NCI-H2227 (cell line): ENCODE measurements at regions not wholly inside any gene's neighbourhood (a gene's known extent, or its start where the extent isn't known, plus 50 kb on each side); places are given as distances from the start of the nearest gene placed in this dataset.

Experiments used
- DNase-seq: peaks from one replicate; lab custom pipeline; 2025; ENCODE audit not compliant: unreplicated experiment; lab: John Stamatoyannopoulos, UW

DNA sequence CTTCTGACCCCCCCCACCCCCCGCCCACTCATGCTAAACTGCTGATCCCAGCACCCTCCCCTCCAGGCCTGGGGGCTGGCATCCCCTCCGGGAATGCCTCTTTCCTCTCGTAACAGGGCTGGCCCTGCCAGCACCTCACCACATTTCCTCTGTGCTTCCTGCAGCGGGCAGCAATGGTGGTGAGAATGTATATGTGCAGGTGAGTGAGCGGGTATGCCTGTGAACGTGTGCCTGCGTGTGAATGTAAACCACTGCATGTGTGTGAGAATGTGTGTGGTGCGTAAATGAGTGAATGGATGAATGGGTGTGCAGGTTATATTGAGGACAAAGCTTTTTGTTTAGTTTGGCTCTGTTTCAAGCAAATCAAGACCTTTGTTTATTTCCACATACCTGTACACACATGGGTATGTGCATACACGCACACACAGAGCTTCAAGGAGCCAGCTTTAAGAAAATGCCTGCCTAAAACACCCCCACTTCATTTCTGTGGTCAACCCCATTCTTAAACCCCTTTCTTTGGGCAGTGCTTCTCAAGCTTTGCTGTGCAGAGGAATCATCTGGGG lies 95.7 kb upstream of the SHB start:
- no peak for DNase-seq

DNA sequence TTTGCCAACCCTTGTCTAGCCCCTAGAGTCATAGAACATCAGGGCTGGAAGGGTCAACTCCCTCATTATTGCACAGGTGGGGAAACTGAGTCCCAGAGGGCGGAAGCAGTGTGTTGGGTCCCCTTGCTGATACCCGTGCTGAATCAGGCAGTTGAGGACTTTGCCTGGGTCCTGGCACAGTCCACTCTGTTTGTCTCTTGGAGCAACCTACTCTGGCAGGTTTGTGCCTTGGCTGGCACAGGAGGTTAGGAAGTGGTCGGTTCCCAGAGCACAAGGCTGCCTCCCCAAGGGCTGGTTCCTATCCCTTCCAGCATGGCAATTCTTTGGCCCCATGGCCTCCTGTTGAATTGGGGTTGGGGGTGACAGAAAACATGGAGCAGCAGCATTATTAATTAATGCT lies 94.5 kb upstream of the SHB start:
- DNase-seq, result no peak

DNA sequence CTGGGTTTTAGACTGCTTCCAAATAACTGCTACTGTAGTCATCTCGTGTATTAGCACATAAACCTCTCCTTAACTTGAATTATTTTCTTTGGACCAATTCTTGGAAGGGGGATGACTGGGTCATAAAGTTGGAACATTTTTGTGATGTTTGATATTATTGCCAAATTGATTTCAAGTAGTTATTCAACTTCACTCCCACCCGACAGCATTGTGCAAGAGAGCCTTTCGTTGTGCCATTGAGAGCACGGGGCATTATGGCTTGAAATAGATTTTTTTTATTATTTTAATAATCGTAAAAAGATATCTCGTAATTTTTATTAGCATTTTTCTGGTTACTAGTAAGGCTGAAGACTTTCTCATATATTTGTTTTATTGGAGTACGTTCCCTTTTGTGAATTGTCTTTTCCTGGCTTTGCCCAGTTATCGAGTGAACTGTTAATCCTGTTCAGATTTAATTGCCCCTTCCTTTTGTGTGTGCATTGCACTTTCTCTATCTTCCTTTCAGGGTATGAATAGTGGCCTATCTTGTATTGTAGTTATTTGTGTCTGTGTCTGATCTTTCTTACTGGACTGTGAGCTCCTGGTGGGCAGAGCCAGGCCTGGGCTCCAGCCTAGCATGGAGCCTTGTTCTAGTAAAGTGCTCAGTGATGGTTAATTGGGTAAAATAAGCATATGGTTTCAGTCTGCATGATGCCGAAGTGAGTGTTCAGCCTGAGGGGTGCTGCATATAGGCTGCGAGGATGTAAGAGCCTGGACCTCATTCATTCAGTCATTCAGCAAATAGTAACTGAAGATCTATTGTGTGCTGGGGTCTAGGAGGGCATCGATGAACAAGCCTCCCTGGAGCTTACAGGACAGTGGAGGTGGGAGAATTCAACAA lies 93.5 kb upstream of the SHB start:
- no peak for DNase-seq

DNA sequence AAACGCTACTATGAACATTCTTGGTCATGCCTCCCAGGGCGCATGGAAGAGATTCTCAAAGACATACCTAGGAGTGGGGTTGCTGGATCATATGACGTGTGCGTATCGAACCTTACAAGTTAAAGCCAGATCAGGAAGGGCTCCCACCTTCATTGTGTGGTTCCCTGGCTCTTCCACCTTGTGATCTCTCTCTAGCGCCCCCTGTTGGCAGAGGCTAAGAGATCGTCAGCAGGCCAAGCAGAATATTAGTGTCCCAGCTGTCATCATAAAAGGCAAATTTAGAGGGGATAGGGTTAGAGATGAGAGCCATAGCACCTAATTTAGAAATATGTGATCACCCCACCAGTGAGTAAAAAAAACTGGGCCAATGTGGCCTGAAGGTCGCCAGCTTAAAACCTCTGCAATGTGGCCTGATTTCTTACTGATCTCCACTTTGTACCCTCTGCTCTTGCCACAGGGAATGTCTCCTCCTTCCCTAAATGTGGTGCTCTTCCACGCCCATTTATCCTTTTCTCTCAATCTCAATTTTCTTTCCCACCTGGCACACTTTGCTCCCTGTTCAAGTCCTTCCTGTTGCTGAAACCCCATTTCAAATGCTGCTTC lies 91.7 kb upstream of the SHB start:
- peak; percentile 19 for DNase-seq

DNA sequence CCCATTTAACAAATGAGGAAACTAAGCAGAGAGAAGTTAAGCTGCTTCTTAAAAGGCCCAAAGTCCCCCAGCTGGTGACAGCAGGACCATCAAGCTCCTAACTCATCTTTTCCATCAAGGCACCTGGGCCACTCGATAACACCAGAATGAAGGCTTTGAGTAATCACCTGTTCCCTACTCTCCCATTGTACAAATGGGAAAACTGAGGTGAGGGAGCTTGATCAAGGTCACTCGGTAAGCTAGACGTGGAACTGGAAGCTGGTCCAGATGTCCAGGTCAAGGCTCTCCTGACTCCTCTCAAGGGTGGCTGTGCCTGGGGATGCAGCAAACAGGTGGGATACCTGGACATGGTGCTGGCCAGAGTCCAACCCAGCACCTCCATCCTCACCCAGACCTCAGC lies 90.6 kb upstream of the SHB start:
- no peak for DNase-seq

DNA sequence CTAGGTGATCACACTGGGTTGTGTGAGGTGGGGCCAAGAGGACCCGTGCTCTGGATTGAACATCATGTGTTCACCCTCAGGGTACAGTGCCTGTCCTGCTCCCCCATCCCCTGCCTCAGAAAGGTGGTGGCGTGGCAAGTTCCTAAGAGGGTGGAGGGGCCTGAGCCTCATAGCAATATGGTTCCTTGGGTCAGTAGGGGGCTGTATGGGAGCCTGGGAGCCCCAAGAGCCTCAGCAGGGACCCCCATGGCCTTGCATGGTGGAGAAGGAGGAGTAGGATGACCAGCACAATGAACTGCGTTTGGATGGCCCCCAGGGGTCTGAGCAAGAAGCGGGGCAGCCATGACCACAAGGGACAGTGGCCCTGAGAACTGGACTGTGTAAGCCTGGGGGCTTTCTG lies 89.6 kb upstream of the SHB start:
- no peak for DNase-seq

DNA sequence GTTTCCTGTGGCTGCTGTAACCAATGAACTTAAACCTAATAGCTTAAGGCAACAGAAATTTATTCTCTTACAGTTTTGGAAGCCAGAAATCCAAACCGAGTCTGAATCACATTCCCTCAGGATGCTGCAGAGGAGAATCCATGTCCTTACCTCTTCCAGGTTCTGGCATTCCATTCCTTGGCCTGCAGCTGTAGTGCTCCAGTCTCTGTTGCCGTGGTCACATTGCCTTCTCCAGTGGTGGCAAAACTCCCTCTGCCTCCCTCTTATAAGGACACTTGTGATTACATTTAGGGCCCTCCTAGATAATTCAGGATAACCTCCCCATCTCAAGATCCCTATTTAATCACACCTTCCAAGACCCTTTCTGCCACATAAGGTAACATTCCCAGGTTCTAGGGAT lies 88.7 kb upstream of the SHB start:
- DNase-seq, result no peak

DNA sequence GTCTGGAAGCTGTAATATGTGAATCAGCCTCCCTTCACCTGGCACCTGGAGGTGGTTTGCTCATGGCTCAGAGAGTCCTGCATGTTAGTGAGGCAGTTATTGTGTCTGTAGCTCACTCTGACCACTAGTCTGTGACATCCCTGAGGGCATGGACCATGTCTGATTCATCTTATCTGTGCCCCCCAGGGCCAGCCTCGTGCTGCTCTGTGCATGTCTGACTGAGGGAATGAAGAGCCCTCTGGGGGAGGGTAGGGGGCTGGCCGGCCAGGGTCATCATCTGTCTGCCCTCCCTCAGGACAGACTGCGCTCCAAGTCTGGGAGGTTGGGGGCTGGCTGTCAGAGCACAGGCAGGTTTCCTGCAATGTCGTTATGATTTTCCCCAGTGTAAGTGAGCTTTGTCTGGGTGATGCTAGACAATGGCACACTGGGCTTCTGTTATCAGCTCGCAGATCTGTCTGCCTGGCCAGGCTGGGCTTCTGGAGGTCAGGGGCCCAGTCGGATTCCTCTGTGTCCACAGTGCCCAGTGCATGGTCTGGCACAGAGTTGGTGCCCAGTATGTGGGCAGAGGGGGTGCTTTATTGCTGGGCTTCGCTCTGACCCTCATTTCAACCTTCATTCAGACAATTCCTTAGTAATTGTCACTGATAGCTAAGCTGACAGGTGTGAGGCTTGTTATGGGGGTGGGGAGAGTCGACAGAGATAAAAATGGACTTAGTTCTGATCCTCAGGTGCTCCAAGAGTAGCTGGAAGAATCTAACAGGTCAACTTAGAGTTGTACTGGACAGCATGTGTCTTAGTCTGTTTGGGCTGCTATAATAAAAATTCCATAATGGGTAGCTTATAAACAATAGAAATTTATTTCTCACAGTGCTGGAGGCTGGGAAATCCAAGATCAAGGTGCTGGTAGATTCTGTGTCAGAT lies 85.7 kb upstream of the SHB start:
- no peak for DNase-seq

DNA sequence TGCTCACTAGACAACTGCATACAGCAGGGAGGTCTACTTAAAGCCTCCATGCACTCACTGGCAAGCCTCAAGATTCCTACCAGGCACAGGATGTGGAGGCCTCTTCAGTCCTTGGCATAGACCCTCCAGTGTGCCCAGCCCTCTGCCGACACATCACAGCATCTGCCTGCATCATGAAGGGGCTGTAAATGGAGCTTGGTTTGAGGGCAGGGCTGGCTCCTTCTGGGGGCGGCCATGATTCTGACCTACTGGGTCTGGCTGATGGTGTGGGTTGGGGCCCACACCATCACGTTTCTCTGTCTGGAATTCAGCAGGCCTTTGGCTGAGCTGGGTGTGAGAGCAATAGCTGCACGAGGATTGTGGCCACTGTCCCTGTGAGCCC lies 84.9 kb upstream of the SHB start:
- DNase-seq, result no peak

DNA sequence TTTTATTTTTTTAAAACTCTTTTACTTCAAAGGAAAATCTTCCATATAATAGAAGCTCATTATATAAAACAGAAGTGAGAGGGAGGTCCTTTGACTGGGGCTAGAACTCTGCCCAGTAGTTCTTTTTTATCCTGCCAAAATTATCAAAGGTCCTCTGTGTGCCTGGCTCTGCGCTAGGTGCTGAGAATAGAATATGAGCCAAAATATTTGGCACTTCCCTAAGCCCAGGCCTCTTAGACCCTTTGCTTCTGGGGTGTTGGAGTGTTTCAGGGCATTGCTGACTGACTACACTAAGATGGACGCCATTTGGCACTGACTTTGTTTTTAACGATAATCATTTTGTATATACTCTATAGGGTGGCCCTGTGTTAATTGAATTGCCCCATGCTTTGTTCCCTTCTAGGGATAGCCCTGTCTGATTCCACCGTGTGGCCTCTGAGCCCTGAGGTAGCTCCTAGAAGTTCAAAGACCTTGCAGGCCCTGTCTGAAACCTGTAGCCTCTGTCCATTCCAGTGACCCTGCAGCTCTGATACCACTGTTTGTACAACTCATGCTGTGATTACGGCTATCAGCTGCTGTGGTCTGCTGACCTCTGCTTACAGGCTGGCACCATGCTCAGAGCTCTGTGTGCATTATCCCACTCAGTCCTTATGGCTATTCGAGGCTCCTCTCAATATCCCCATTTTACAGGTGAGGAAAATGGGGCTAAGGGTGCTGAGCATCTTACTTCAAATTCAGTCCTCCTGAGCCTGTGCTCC lies 84.3 kb upstream of the SHB start:
- no peak for DNase-seq

DNA sequence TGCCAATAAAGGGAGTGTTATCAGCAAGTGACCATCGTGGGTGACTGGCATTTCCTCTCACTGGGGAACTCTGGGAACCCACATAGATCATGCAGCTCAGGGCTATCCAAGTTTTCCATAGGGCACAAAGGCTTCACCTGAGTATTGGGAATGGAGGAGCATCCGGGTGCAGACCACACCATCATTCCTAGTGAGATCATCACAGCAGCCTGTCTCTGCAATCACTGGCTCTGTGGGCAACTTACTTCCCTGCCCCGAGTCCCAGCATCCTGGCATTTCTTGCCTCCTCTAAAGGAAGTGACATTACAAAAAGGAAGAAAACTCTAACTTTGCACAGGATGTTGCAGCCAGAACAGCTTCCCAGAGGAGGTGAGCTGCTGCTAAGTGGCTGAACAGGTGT lies 80.6 kb upstream of the SHB start:
- DNase-seq, result no peak

DNA sequence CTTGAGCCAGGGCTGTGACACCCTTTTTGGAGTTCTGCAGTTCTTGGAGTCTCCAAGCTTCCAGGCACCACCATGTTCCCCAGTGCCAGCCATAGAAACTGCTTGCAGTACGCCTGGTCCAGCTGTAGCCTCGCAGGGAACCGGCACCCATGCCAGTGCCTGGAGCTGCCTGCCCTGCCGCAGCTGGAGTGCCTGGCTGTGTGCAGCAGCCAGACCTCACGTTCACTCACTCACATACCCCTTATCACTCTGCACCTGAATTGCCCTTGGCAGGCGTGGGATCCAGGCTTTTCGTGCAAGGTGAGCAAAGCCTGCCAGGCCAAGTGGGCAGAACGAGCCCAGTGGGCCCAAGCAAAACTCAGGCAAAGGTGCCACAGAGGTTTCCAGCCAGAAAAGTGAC lies 77.8 kb upstream of the SHB start:
- DNase-seq, result no peak

DNA sequence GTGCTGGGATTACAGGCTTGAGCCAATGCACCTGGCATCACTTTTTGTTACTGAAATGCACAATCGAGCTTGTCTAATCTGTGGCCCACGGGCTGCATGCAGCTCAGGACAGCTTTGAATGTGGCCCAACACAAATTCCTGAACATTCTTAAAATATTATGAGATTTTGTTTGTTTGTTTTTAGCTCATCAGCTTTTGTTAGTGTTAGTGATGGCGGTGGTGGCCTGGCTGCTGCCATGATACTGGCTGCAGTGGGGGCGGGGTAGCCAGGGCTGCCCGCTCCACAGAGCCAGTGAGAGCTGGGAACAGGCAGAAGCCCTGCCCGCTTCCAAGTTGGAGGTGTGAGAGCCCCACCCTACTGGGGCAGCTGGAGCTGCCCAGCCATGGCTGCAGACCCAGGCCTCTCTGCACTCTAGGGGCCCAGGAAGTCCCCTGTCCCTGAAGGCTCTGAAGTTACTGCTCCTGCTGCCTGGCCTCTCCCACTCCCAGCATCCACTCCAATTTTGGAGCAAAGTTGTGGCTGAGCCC lies 76.6 kb upstream of the SHB start:
- no peak for DNase-seq

DNA sequence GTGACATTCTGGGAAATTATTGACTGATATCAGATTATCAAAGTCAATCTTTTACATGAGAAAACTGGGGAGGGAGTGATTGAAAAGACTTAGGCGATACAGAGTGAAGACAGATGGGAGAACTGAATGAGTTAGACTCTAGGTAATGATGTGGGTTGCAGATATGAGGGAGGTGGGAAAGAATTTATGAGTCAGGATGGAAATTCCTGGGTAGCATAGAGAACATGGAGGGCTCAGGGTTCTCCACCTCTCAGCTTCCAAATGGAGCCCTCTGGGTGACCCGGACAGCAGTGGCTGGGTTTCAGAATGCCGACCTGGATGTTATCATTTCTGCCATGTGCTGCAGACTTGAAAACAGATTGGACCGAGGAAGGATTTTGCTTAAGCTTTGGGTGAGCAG lies 75.4 kb upstream of the SHB start:
- DNase-seq, result no peak

DNA sequence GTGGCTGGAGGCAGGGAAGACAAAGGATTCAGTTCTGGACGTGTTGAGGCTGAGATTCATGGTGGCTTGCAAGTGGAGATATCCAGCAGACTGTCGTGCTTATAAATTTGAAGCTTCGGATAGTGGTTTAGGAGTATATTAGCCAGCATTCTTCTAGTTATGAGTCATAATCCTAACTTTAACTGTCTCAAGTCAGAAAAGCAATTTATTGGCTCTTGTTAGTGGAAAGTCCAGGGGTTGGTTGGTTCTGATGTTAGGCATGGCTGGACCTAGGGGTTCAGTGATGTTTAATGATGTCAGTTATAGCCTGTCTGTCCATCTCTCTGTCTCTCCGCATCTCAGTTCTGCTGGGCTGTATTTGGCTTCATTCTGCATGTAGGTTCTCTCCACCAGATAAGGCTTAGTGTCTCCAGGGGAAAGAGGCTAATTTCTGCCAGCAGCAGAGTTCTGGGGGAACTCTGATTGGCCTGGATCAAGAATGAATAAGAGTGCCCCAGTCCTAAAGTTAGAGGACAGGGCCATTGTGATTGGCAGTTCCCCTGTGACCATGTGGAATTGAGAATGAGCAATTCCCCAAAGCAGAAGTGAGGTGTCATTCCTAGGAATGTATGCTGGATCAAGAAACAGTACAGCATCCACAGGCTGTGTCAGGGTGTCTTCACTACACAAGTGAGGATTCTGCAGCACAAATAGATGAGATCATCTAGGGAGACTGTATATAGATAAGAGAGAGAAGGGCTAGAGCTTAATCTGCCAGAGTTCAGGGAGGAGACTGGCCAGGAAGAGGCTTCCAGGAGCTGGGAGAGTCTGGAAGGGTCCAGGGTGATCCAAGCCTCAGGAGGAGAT lies 72.9 kb upstream of the SHB start:
- DNase-seq, result no peak

DNA sequence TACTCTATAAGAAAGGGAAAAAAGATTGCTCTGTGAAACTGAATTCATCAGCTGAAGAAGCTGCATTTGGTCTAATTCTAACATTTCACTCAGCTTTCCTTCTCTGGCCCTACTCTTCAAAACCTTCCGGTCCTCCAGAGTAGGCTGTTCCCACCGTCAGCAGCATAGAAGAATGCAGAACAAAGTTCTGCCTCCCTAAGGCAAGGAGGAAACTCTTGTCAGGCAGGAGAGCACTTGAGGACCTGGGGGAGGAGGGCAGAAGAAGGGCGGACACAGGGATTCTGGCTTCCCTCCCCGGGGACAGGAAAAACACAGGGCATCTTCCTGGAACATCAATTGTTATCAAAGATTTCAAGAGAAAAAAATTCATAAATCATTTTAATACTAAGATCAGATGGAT lies 69.2 kb upstream of the SHB start:
- no peak for DNase-seq

DNA sequence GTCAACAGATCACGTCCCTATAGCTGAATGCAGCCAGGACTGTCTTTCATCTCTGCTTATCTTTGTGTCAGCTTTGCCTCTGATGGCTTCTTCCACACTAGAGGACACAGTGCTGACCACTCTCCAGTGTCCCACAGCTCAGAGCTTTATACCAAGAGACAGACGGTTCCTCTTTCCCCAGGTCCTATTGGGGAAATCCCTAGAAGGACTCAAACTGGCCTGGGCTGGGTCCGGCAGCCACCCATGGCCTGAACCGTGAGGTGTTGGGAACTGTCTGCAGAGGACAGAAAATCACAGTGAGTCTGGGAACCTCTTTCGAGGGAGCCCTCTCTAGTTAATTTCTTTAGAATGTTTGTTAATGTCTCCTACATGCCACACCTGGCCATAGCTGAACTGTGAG lies 68.3 kb upstream of the SHB start:
- DNase-seq, result no peak

DNA sequence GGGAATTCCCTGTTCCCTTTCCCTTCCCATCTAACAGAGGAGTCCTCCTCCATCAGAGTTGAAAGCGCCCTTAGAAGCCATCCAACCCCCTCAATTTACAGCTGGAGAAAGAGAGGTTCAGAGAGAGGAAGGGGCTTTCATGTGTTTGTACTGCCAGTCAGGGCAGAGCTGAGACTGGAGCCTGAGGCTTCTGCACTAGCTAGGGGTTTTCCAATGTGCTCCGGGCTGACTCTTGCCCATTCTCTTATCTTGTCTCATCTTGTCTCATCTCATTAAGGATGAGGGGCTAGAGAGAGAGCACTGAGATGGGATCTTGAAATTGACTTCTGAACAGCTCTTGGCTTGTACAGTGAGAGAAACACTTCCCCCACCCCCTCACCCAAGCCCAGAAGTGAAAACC lies 67.4 kb upstream of the SHB start:
- no peak for DNase-seq

DNA sequence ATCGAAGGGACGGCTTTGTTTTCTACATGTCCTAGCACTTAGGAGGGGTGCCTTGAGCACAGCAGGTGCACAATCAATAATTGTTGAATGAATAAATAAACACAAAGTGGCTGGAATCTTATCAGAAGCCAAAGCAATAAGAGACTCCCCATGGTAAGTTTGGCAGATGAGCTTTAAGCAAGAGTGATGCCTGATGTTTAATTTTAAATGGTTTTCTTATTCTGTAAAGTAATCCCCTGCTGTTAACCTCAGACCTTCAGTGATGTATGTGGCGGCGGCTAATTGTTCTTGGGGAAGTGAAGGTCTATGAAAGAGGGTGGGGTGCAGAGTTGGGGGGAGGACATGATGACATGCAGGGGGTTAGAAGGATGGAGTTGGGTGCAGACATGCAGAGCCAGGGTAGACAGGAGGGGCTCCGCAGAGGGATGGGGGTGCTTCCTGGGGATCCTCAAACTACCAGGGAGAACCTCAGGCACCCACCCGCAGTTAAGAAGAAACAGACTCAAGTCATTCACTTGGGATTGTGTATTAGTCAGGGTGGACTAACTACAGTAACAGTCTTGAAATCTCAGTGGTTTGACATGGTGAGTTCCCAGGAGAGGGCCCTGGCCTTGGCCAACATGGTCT lies 65.7 kb upstream of the SHB start:
- no peak for DNase-seq
